ENCODE measurements at regions not wholly inside any gene's neighbourhood (a gene's known extent, or its start where the extent isn't known, plus 50 kb on each side); places are given as distances from the start of the nearest gene placed in this dataset.

GRCh38 chr4:153113061-153113837 is 91.0 kb upstream of the TRIM2 start:
- no peak for TF ChIP-seq SUZ12 (IDR thresholded peaks at IDR 0.05; ENCODE audit: extremely low read depth, insufficient read depth, insufficient read length)
- no peak for TF ChIP-seq ZNF274 (IDR thresholded peaks at IDR 0.05; ENCODE audit: low read depth, low read length)
